Large intestine (tissue), 3 donors: ENCODE measurements at regions not wholly inside any gene's neighbourhood (a gene's known extent, or its start where the extent isn't known, plus 50 kb on each side); places are given as distances from the start of the nearest gene placed in this dataset.
"Not testable (repeated sequence)": the region's sequence is repeated elsewhere in the genome, so short reads cannot be mapped to it uniquely, and the experiment has no call there.

Experiments
- DNase-seq, 2 donors: peaks; one replicate each; pipeline versions ENCODE4 v3.0.0 to v3.0.0-alpha.2; 2013
- H3K27ac ChIP-seq: one replicate; pipeline ENCODE4 v1.5.1; 2013; ENCODE audit warnings: low read length
- H3K27me3 ChIP-seq: 2 replicates; pipeline ENCODE4 v1.6.1; 2013; ENCODE audit warnings: low read length; ENCODE audit not compliant: control insufficient read depth, insufficient read depth
- H3K36me3 ChIP-seq: 2 replicates; pipeline ENCODE4 v1.6.1; 2013; ENCODE audit warnings: low read length; ENCODE audit not compliant: control insufficient read depth, insufficient read depth
- H3K4me1 ChIP-seq: one replicate; pipeline ENCODE4 v1.6.1; 2013; ENCODE audit warnings: low read length; ENCODE audit not compliant: control insufficient read depth, insufficient read depth
- H3K4me3 ChIP-seq: one replicate; pipeline ENCODE4 v1.5.1; 2013; ENCODE audit warnings: low read length
- H3K9me3 ChIP-seq: one replicate; pipeline ENCODE4 v1.6.1; 2013; ENCODE audit warnings: mild to moderate bottlenecking, low read depth, low read length, moderate library complexity; ENCODE audit not compliant: control insufficient read depth
- WGBS: methylation state at CpG from one replicate; pipeline ENCODE4 v1.1.5; 2013; ENCODE audit warnings: low lambda C conversion rate; ENCODE audit not compliant: insufficient coverage; 5-methylcytosine and 5-hydroxymethylcytosine counted together

GRCh38 chr16:88164196-88165039, 213.2 kb downstream of the BANP start:
- 86% methylated on average over 1 of the region's 12 CpGs for WGBS
- H3K4me1 ChIP-seq, H3K4me3 ChIP-seq, H3K36me3 ChIP-seq, H3K9me3 ChIP-seq, H3K27ac ChIP-seq, H3K27me3 ChIP-seq, DNase-seq: not testable (repeated sequence)

- H3K36me3 ChIP-seq, DNase-seq, H3K4me3 ChIP-seq, H3K27ac ChIP-seq, H3K27me3 ChIP-seq, H3K9me3 ChIP-seq, H3K4me1 ChIP-seq: not testable (repeated sequence)
- no CpG with 5 or more reads among the region's 9 CpGs for WGBS
Measured at GRCh38 chr16:88165040-88165544, 213.9 kb downstream of the BANP start.

- H3K4me1 ChIP-seq, H3K27ac ChIP-seq, H3K4me3 ChIP-seq, H3K27me3 ChIP-seq, DNase-seq, H3K36me3 ChIP-seq, H3K9me3 ChIP-seq: not testable (repeated sequence)
- WGBS = no CpG with 5 or more reads among the region's 15 CpGs
Measured at GRCh38 chr16:88165683-88166082, 214.4 kb downstream of the BANP start.

GRCh38 chr16:88166209-88166773, 215.1 kb downstream of the BANP start:
- H3K27ac ChIP-seq, H3K36me3 ChIP-seq: not testable (repeated sequence)
- WGBS = no CpG with 5 or more reads among the region's 16 CpGs

GRCh38 chr16:88167798-88168556, 214.8 kb upstream of the ZNF469 start:
- H3K27me3 ChIP-seq, H3K4me1 ChIP-seq, DNase-seq, H3K36me3 ChIP-seq, H3K27ac ChIP-seq, H3K4me3 ChIP-seq, H3K9me3 ChIP-seq: not testable (repeated sequence)
- no CpG with 5 or more reads among the region's 22 CpGs for WGBS

More at GRCh38 chr16:88166209-88166773, 215.1 kb downstream of the BANP start:
- not testable (repeated sequence) for DNase-seq, H3K4me1 ChIP-seq, H3K9me3 ChIP-seq, H3K27me3 ChIP-seq, H3K4me3 ChIP-seq

- not testable (repeated sequence) for H3K27me3 ChIP-seq, DNase-seq, H3K9me3 ChIP-seq, H3K4me1 ChIP-seq, H3K36me3 ChIP-seq, H3K4me3 ChIP-seq, H3K27ac ChIP-seq
- WGBS = no CpG with 5 or more reads among the region's 6 CpGs
Measured at GRCh38 chr16:88168557-88168949, 214.2 kb upstream of the ZNF469 start.

DNA sequence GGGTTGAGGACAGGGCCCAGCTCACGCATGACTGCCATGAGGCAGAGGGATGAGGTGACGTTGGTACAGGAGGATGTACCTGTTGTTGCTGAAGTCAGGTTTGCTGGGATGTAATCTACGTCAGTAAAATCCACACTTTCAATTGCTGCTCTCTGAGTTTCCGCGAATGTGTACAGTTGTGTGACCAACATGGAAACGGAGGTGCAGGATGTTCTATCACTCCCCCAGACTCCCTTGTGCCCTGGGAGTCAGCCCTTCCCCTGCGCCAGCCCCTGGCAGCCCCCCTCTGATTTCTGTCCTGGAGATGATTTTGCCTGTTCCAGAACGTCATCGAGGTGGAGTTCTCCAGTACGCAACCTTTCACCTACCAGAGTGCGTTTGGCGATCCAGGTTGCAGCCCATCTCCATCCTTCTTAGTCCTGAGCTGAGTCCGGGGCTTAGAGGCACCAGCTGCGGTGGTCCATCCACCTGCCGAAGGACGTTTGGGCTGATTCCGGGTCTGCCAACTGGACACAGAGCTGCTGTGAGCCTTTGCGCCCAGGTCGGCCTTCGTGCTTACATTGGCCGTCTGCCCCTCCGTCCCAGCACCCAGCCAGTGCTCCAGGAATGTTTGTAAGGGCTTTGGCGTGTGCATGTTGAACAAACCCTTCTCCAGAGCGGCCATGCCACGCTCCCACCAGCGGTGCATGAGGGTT, 213.5 kb upstream of the ZNF469 start:
- not testable (repeated sequence) for H3K27ac ChIP-seq, DNase-seq, H3K36me3 ChIP-seq, H3K27me3 ChIP-seq, H3K4me1 ChIP-seq, H3K4me3 ChIP-seq, H3K9me3 ChIP-seq
- no CpG with 5 or more reads among the region's 26 CpGs for WGBS

DNA sequence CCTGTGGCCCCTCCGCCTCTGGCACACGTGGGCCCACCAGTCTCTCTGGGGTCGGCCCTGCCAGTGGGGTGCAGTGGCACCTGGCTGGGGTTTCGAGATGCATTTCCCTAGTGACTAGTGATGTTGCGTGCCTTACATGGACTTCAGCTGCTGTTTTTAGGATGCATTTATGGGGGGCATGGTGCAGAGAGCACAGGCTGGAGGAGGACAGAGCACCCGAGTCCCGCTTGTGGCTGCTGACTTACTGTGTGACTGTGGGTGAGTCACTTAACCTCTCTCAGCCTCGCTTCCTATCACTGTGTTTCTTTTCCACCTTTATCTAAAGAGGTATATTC, 213.0 kb upstream of the ZNF469 start:
- H3K27me3 ChIP-seq, H3K4me3 ChIP-seq, H3K9me3 ChIP-seq, H3K27ac ChIP-seq, DNase-seq, H3K4me1 ChIP-seq, H3K36me3 ChIP-seq: not testable (repeated sequence)
- no CpG with 5 or more reads among the region's 8 CpGs for WGBS

DNA sequence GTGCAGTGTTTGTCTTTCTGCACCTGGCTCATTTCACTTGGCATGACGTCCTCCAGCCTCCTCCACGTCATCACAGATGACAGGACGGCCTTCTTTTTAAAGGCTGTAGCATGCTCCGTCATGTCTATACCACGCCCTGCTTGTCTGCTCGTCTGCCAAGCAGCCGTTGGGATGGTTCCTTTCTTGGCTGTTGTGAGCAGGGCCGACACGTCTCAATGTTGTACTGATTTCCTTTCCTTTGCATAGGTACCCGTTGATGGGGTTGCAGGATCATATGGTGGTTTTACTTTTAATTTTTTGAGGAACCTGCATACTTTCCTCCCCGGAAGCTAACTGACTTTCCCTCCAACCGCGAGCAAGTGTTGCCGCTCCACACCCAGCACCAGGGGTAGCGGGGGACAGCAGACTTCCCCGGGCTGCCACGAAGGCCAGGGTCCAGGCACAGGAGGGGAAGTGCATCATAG, 212.2 kb upstream of the ZNF469 start:
- H3K36me3 ChIP-seq = no peaks in the 10 kb centered on the region
- no peaks in the 10 kb centered on the region for H3K9me3 ChIP-seq
- no peaks in the 10 kb centered on the region for H3K27me3 ChIP-seq
- no peaks in the 10 kb centered on the region for H3K4me1 ChIP-seq
- no peak overlapping the region for H3K4me3 ChIP-seq
- H3K27ac ChIP-seq = no peak overlapping the region
- DNase-seq = no peak
- no CpG with 5 or more reads among the region's 17 CpGs for WGBS

DNA sequence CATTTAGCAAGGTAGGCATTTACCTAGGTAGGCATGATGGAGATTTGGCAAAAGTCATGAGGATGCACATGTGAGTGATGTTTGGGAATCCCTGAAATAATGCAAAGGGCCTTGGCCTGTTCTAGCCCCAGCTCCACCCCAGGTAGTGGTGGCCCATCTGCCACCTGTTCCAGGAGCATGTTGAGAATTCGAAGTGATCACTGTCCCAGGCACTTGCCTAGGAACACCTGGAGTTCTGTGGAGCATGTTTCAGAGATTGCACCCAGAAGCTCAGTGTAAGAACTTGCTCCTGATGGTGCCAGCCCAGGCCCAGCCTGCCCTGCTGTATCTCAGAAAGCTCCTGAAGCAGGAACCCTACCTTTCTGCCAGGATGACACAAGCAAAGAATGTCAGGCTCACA, 211.6 kb upstream of the ZNF469 start:
- not testable (repeated sequence) for H3K36me3 ChIP-seq, DNase-seq, H3K9me3 ChIP-seq, H3K27ac ChIP-seq, H3K4me1 ChIP-seq, H3K4me3 ChIP-seq, H3K27me3 ChIP-seq
- WGBS = no CpG with 5 or more reads among the region's 1 CpG
